ENCODE measurements at regions not wholly inside any gene's neighbourhood (a gene's known extent, or its start where the extent isn't known, plus 50 kb on each side); places are given as distances from the start of the nearest gene placed in this dataset.

GRCh38 chr7:137122145-137122544 is 221.4 kb downstream of the PTN start:
- H3F3A ChIP-seq (replicated peaks; ENCODE audit: low read depth) = no peaks in the 10 kb centered on the region
- Mint-ChIP-seq H3K4me1 (no peaks in the 10 kb centered on the region), H3K36me3 (ENCODE audit: low read depth) (no peaks in the 10 kb centered on the region), H3K9me3 (no peaks in the 10 kb centered on the region; the same call in 2 of the 3 replicates), H3K27me3 (ENCODE audit: insufficient read depth, low read depth, poor library complexity) (peaks cover 3% of the 10 kb centered on the region), H3K4me3 (no peak overlapping the region), H3K27ac (no peak overlapping the region)
- H3K36me3 ChIP-seq (ENCODE audit: insufficient read depth) = no peaks in the 10 kb centered on the region
- no peak overlapping the region for H3K4me2 ChIP-seq
- no peak for DNase-seq (ENCODE audit: low spot score)
- no peak for ATAC-seq
- no peak overlapping the region for H2AFZ ChIP-seq
- TF ChIP-seq ETS1 (IDR thresholded peaks at IDR 0.05) (no peak), CTCF (conservative IDR thresholded peaks at IDR 0.05; ENCODE audit: low read depth in 2 of 2) (no peak), CREB1 (CRISPR knock-in tag; IDR thresholded peaks at IDR 0.05; ENCODE audit: low read depth) (no peak), REST (IDR thresholded peaks at IDR 0.05; ENCODE audit: unreplicated experiment) (no peak), ZNF331 (CRISPR knock-in tag; IDR thresholded peaks at IDR 0.05; ENCODE audit: low read depth) (no peak), STAT1 (IDR thresholded peaks at IDR 0.05; ENCODE audit: unreplicated experiment) (no peak), POLR2AphosphoS5 (IDR thresholded peaks at IDR 0.05; ENCODE audit: low read depth) (no peak), NANOG (IDR thresholded peaks at IDR 0.05; ENCODE audit: borderline replicate concordance) (no peak), EZH2phosphoT487 (IDR thresholded peaks at IDR 0.05; ENCODE audit: unreplicated experiment) (no peak), ZNF114 (CRISPR knock-in tag; IDR thresholded peaks at IDR 0.05) (no peak), JUNB (IDR thresholded peaks at IDR 0.05; ENCODE audit: unreplicated experiment) (no peak), EZH2 (IDR thresholded peaks at IDR 0.05; ENCODE audit: low read depth, unreplicated experiment) (no peak)
- TF ChIP-seq, protein P1, sequence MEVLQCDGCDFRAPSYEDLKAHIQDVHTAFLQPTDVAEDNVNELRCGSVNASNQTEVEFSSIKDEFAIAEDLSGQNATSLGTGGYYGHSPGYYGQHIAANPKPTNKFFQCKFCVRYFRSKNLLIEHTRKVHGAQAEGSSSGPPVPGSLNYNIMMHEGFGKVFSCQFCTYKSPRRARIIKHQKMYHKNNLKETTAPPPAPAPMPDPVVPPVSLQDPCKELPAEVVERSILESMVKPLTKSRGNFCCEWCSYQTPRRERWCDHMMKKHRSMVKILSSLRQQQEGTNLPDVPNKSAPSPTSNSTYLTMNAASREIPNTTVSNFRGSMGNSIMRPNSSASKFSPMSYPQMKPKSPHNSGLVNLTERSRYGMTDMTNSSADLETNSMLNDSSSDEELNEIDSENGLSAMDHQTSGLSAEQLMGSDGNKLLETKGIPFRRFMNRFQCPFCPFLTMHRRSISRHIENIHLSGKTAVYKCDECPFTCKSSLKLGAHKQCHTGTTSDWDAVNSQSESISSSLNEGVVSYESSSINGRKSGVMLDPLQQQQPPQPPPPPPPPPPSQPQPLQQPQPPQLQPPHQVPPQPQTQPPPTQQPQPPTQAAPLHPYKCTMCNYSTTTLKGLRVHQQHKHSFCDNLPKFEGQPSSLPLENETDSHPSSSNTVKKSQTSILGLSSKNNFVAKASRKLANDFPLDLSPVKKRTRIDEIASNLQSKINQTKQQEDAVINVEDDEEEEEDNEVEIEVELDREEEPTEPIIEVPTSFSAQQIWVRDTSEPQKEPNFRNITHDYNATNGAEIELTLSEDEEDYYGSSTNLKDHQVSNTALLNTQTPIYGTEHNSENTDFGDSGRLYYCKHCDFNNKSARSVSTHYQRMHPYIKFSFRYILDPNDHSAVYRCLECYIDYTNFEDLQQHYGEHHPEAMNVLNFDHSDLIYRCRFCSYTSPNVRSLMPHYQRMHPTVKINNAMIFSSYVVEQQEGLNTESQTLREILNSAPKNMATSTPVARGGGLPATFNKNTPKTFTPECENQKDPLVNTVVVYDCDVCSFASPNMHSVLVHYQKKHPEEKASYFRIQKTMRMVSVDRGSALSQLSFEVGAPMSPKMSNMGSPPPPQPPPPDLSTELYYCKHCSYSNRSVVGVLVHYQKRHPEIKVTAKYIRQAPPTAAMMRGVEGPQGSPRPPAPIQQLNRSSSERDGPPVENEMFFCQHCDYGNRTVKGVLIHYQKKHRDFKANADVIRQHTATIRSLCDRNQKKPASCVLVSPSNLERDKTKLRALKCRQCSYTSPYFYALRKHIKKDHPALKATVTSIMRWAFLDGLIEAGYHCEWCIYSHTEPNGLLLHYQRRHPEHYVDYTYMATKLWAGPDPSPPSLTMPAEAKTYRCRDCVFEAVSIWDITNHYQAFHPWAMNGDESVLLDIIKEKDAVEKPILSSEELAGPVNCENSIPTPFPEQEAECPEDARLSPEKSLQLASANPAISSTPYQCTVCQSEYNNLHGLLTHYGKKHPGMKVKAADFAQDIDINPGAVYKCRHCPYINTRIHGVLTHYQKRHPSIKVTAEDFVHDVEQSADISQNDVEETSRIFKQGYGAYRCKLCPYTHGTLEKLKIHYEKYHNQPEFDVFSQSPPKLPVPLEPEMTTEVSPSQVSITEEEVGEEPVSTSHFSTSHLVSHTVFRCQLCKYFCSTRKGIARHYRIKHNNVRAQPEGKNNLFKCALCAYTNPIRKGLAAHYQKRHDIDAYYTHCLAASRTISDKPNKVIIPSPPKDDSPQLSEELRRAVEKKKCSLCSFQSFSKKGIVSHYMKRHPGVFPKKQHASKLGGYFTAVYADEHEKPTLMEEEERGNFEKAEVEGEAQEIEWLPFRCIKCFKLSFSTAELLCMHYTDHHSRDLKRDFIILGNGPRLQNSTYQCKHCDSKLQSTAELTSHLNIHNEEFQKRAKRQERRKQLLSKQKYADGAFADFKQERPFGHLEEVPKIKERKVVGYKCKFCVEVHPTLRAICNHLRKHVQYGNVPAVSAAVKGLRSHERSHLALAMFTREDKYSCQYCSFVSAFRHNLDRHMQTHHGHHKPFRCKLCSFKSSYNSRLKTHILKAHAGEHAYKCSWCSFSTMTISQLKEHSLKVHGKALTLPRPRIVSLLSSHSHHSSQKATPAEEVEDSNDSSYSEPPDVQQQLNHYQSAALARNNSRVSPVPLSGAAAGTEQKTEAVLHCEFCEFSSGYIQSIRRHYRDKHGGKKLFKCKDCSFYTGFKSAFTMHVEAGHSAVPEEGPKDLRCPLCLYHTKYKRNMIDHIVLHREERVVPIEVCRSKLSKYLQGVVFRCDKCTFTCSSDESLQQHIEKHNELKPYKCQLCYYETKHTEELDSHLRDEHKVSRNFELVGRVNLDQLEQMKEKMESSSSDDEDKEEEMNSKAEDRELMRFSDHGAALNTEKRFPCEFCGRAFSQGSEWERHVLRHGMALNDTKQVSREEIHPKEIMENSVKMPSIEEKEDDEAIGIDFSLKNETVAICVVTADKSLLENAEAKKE (CRISPR knock-in tag; IDR thresholded peaks at IDR 0.05) = no peak
- no peaks in the 10 kb centered on the region for H3K9me2 ChIP-seq (ENCODE audit: insufficient read depth)
- H3K27ac ChIP-seq (ENCODE audit: low read depth) = no peak overlapping the region
- no peaks in the 10 kb centered on the region for H3K79me2 ChIP-seq (replicated peaks; ENCODE audit: insufficient read depth)
- H3K4me3 ChIP-seq = no peak overlapping the region
- H4K20me1 ChIP-seq (replicated peaks; ENCODE audit: insufficient read depth) = no peaks in the 10 kb centered on the region
- H3K4me1 ChIP-seq (ENCODE audit: insufficient read depth) = no peaks in the 10 kb centered on the region
- H3K27me3 ChIP-seq (ENCODE audit: insufficient read depth) = no peaks in the 10 kb centered on the region
